ENCODE measurements at regions not wholly inside any gene's neighbourhood (a gene's known extent, or its start where the extent isn't known, plus 50 kb on each side); places are given as distances from the start of the nearest gene placed in this dataset.

DNA sequence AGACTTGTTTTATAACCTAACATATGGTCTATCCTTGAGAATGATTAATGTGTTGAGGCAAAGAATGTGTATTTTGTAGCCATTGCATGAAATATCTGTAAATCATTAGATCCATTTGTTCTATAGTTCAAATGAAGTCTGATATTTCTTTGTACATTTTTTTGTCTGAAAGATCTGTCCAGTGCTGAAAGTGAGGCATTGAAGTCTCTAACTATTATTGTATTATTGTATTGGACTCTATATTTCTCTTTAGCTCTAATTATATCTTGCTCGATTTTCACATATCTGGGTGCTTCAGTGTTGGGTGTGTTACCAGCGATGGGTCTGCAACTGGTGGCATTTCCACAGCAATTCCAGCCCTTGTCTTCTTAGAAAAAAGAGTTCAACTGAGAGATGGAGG lies 76.0 kb downstream of the PBDC1 start (continued):
- no peak for TF ChIP-seq ZNF687 (IDR thresholded peaks at IDR 0.05)
- no peak for TF ChIP-seq WRNIP1 (IDR thresholded peaks at IDR 0.05; ENCODE audit: borderline replicate concordance, low read depth, low read length)

DNA sequence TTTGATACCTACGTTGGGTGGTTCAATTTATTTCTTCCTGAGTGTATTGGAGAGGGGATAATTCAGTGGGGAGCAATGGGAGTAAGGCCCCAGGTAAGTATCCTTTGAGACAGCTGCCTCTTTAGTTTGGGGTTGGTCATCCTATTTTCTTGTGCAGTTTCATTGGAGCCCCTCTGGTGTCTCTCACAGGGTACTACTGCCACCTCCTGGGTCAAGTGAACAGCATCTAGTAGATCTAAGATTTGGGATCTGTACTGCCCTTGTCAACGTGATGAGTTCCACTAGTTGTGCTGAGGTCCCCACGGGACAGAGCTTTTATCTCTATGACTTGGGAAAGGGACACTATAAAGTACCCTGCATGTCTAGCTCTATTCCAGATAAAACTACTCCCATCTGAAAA lies 80.6 kb downstream of the PBDC1 start:
- TF ChIP-seq, protein P1, sequence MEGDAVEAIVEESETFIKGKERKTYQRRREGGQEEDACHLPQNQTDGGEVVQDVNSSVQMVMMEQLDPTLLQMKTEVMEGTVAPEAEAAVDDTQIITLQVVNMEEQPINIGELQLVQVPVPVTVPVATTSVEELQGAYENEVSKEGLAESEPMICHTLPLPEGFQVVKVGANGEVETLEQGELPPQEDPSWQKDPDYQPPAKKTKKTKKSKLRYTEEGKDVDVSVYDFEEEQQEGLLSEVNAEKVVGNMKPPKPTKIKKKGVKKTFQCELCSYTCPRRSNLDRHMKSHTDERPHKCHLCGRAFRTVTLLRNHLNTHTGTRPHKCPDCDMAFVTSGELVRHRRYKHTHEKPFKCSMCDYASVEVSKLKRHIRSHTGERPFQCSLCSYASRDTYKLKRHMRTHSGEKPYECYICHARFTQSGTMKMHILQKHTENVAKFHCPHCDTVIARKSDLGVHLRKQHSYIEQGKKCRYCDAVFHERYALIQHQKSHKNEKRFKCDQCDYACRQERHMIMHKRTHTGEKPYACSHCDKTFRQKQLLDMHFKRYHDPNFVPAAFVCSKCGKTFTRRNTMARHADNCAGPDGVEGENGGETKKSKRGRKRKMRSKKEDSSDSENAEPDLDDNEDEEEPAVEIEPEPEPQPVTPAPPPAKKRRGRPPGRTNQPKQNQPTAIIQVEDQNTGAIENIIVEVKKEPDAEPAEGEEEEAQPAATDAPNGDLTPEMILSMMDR (IDR thresholded peaks at IDR 0.05 in 2 of 3, conservative IDR thresholded peaks at IDR 0.05 in 1 of 3; ENCODE audit: control insufficient read depth in 2 of 3, extremely low read depth in 1 of 3, insufficient read depth in 1 of 3, low read depth in 3 of 3, low read length in 3 of 3) = peak; percentile 58 to 67 (median 59); a peak in 5 of 6 replicates
- TF ChIP-seq RAD21 (IDR thresholded peaks at IDR 0.05; ENCODE audit: insufficient read depth, low read depth, low read length) (peak; percentile 84), EGR1 (IDR thresholded peaks at IDR 0.05; ENCODE audit: borderline replicate concordance in 1 of 2, low read depth in 2 of 2, low read length in 2 of 2) (no peak), SMC3 (IDR thresholded peaks at IDR 0.05; ENCODE audit: borderline replicate concordance, low read length) (peak; percentile 51; the same call in 1 of the 2 replicates), BRCA1 (IDR thresholded peaks at IDR 0.05; ENCODE audit: low read depth, low read length) (no peak)
- Histone ChIP-seq H3K27ac (ENCODE audit: control insufficient read depth, insufficient read depth) (no peak overlapping the region), H3K9me3 (replicated peaks; ENCODE audit: control insufficient read depth, insufficient read depth, low read length) (no peaks in the 10 kb centered on the region), H3K79me2 (ENCODE audit: control insufficient read depth, insufficient read depth, low read length) (no peaks in the 10 kb centered on the region), H3K9ac (ENCODE audit: control insufficient read depth, insufficient read depth, low read length) (no peak overlapping the region), H2AFZ (ENCODE audit: control insufficient read depth, low read depth, low read length) (no peak overlapping the region; the same call in 1 of the 2 replicates), H3K4me1 (ENCODE audit: control insufficient read depth, insufficient read depth, low read length) (no peaks in the 10 kb centered on the region), H3K27me3 (replicated peaks in 1 of 2; ENCODE audit: control insufficient read depth in 2 of 2, insufficient read depth in 2 of 2, low read length in 1 of 2) (no peaks in the 10 kb centered on the region), H4K20me1 (ENCODE audit: control insufficient read depth, insufficient read depth) (no peaks in the 10 kb centered on the region), H3K36me3 (ENCODE audit: control insufficient read depth in 2 of 2, insufficient read depth in 2 of 2, low read length in 1 of 2) (no peaks in the 10 kb centered on the region), H3K4me2 (ENCODE audit: control insufficient read depth, insufficient read depth) (no peak overlapping the region), H3K4me3 (no peak overlapping the region)
- in situ Hi-C loops (cut with MboI) (loop anchor here (25.0 kb wide), 1 partner anchor 1216 kb away; no protein-coding TSS in a partner anchor), intact Hi-C loops (cut with micrococcal nuclease; ENCODE audit: unreplicated experiment) (loop anchor here (5.0 kb wide), 3 partner anchors 81 to 1216 kb away; partner anchors contain the start of gene PBDC1)
- WGBS (ENCODE audit: insufficient coverage, insufficient replicate concordance, low lambda C conversion rate, missing lambda C conversion rate) = 2% methylated on average over 3 of the region's 3 CpGs
- SMC1A ChIA-PET (ENCODE audit: uncharacterized antibody, unreplicated experiment) = interaction anchor here (0.6 to 1.3 kb wide), 4 partner anchors 80 to 1272 kb away, joined by 3 read pairs; no protein-coding TSS in a partner anchor
- POLR2A ChIA-PET = no interaction called here
- FAIRE-seq (peak; percentile 13), DNase-seq (ENCODE audit: low read depth, low spot score) (peak; percentile 30), ATAC-seq (peak; percentile 95)
- RAD21 ChIA-PET (ENCODE audit: unreplicated experiment) = interaction anchor here (1.2 to 1.5 kb wide), 3 partner anchors 76 to 105 kb away, joined by 3 read pairs; no protein-coding TSS in a partner anchor
- CTCF ChIA-PET = interaction anchor here (0.6 to 2.1 kb wide), 5 partner anchors 10 to 1215 kb away, joined by 3 to 12 read pairs (median 3); no protein-coding TSS in a partner anchor
- no TSS peak for BruUV-seq (replicated peaks)
